Breast epithelium (tissue), 3 donors: ENCODE measurements at regions not wholly inside any gene's neighbourhood (a gene's known extent, or its start where the extent isn't known, plus 50 kb on each side); places are given as distances from the start of the nearest gene placed in this dataset.

ENCODE experiments used
- CTCF ChIP-seq, 3 donors: fragments of 450-650 bp; IDR thresholded peaks; one replicate each; pipeline ENCODE4 v1.5.1; 2016 to 2017; ENCODE audit warnings: antibody characterized with exemption in 3 of 3, mild to moderate bottlenecking in 3 of 3, moderate library complexity in 3 of 3
- POLR2AphosphoS5 ChIP-seq, 3 donors: sonication (generic); formaldehyde crosslinking; IDR thresholded peaks; one replicate each; pipeline ENCODE4 v1.6.1; 2017; ENCODE audit warnings: antibody characterized with exemption in 3 of 3

- TF ChIP-seq CTCF (IDR thresholded peaks at IDR 0.05) (no peak), POLR2AphosphoS5 (IDR thresholded peaks at IDR 0.05) (no peak)
Measured at GRCh38 chr6:3984494-3984893, 94.4 kb downstream of the FAM217A start.
